MM.1S (cell line): ENCODE measurements at regions not wholly inside any gene's neighbourhood (a gene's known extent, or its start where the extent isn't known, plus 50 kb on each side); places are given as distances from the start of the nearest gene placed in this dataset.

Source experiments
- EZH2 ChIP-seq: fragments of 300-600 bp; sonication (generic); optimal IDR thresholded peaks from 2 replicates; pipeline ENCODE3; 2017; ENCODE audit warnings: low read depth, mild to moderate bottlenecking, antibody characterized with exemption, low read length, mixed read lengths
- EZH2phosphoT487 ChIP-seq: fragments of 300-600 bp; sonication (generic); IDR thresholded peaks from 2 replicates; pipeline ENCODE4 v1.6.1; 2018; ENCODE audit warnings: antibody characterized with exemption, low read length
- TF ChIP-seq, protein P1 (sequence below): fragments of 300-600 bp; sonication (generic); IDR thresholded peaks from 2 replicates; pipeline ENCODE4 v1.5.1; 2016; ENCODE audit warnings: antibody characterized with exemption, low read length, mixed read lengths

DNA sequence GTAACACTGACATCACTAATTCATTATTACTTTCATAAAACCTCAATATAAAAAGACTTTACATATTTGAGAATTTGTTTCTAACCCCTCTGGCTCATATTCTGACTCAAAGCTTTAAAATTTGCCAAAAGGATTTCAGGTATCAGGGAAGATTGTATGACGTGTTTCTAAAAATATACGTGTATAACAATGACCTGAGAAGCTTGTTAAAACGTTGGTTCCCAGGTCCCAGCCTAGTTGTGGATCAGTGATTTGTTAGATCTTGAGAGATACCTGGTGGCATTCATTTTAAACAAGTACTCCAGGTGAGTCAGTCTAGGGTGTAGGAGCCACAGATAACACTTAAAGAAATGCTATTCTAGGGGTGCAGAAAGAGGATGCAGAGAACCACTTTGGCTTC is 1096.8 kb upstream of the NXPH2 start:
- TF ChIP-seq EZH2 = no peak
- TF ChIP-seq, protein P1, sequence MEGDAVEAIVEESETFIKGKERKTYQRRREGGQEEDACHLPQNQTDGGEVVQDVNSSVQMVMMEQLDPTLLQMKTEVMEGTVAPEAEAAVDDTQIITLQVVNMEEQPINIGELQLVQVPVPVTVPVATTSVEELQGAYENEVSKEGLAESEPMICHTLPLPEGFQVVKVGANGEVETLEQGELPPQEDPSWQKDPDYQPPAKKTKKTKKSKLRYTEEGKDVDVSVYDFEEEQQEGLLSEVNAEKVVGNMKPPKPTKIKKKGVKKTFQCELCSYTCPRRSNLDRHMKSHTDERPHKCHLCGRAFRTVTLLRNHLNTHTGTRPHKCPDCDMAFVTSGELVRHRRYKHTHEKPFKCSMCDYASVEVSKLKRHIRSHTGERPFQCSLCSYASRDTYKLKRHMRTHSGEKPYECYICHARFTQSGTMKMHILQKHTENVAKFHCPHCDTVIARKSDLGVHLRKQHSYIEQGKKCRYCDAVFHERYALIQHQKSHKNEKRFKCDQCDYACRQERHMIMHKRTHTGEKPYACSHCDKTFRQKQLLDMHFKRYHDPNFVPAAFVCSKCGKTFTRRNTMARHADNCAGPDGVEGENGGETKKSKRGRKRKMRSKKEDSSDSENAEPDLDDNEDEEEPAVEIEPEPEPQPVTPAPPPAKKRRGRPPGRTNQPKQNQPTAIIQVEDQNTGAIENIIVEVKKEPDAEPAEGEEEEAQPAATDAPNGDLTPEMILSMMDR = no peak
- TF ChIP-seq EZH2phosphoT487 = no peak
